GM19463 (cell line): ENCODE measurements at regions not wholly inside any gene's neighbourhood (a gene's known extent, or its start where the extent isn't known, plus 50 kb on each side); places are given as distances from the start of the nearest gene placed in this dataset.
"Not testable (repeated sequence)": the region's sequence is repeated elsewhere in the genome, so short reads cannot be mapped to it uniquely, and the experiment has no call there.

Experiments
- ATAC-seq: cut with Tn5 transposase; IDR thresholded peaks from one replicate; pipeline ENCODE4 v1.9.1; 2021; ENCODE audit warnings: mild to moderate bottlenecking, moderate library complexity; ENCODE audit not compliant: unreplicated experiment

DNA sequence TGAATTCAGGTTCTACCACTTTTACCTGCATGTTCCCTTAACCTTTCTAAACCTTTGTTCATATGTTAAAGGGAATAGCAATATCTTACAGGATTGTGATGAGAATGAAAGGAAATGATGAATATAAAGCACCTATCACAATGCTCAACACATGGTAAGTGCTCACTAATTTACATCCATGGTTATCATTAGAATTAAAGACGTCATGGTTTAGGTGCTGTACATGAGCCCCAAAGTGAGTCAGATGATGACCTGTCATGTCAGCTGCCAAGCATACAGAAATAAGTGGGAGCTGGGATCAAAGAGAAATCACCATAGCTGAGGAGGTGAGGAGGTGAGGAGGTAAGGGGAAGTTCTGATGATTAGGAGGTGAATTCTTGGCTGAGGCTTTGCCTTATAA is 135.9 kb upstream of the ATP2B1 start:
- ATAC-seq: no peak

DNA sequence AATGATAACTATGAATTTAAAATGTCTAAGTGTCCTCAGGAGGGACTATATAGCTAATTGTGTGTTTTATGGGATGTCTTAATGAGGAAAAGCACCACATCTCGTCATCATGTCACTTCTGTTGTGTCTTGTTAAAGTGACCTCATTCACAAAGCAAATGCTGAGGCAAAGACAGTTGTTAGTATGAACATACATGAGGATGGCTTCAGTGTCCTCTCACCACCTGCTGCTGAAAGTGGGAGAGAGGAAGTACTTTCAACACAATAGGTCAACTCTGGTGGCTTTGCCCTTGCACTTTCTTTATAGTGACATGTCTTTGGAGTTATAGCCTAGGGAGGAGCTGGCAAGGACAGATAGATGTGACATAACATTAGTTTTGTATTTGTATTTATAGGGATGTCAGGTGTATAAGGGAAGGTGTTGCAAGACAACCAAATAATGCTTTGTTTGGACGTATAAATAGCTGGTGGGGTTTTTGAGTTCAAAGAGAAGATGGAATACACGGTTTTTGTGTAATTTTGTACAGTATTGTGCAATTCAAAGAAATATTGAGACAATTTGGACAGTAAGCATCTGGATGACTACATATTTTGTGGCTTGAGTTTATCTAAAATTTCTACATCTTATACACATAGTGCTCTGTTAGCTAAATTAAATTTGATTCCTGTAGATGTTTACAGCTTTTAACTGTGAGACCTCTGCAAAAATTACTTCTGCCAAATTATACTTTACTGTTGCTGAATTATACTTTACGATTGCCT is 131.7 kb upstream of the ATP2B1 start:
- peak; percentile 84 for ATAC-seq

DNA sequence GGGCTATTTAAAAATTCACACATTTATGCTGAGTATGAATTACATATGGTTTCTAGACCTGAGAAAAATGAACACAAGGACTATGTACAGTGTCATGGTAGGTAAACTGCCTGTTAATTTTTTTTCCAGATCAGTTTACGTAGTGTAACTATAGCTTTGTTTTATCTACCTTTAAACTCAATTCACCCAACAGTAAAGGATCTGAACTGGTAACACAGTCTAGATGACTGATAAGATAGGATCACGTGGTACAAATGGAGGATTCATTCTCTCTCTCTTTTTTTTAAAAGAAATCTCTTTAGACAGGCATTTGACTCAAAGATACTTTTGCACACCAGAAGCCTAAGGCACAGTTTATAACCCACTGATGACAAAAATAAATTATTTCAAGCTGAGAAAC is 130.8 kb upstream of the ATP2B1 start:
- no peak for ATAC-seq

DNA sequence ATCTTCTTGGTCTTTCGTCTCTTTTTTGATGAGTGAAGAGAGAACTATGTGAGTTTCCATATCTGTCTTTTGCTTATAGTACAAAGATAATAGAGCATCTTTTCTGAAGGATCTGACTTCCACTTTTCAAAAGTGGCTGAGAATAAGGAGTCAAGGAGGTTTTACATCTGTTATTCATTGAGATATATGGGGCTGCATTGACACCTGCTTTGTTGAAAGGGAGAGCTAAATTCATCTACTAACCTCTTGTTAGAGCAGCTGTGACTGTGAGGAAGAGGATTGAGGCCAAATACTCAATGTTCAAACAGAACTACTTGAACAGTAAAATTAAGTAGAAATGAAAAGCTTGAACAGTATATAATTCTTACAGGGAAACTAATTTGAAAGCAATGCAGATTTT is 130.2 kb upstream of the ATP2B1 start:
- ATAC-seq: no peak

DNA sequence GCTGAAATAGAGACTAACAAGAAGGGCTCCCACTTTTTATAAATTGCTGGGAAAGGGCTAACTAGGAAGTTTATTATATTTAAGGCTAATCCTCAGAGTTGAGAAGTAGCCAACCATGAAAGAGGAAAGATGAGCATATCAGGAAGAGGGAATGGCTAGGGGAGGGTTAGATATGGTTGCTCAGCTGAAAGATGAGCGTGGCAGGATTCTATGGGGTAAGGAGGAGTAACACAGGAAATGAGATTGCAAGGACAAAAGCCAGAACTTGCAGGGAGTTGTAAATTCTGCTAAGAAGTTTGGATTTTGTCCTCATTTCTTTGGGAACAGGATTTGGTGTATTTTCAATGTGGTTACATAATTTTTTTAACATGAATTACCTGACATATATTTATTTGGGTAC is 127.4 kb upstream of the ATP2B1 start:
- no peak for ATAC-seq

DNA sequence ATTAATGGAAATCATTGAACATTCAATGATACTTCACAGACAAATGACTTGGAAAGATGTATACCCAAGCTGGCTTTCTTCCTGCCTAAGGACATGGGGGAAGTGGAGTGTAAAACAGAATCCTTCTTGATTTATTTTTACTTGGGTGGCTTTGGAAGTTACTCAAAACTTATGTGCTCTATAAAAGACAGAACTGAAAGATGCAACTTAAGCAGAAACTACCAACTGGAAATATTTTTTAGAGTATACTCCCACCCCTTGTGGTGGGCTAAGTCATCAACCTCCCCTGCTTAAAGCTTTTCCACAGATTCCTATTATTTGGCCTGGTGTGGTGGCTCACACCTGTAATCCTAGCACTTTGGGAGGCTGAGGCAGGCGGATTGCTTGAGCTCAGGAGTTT is 126.0 kb upstream of the ATP2B1 start:
- no peak for ATAC-seq

DNA sequence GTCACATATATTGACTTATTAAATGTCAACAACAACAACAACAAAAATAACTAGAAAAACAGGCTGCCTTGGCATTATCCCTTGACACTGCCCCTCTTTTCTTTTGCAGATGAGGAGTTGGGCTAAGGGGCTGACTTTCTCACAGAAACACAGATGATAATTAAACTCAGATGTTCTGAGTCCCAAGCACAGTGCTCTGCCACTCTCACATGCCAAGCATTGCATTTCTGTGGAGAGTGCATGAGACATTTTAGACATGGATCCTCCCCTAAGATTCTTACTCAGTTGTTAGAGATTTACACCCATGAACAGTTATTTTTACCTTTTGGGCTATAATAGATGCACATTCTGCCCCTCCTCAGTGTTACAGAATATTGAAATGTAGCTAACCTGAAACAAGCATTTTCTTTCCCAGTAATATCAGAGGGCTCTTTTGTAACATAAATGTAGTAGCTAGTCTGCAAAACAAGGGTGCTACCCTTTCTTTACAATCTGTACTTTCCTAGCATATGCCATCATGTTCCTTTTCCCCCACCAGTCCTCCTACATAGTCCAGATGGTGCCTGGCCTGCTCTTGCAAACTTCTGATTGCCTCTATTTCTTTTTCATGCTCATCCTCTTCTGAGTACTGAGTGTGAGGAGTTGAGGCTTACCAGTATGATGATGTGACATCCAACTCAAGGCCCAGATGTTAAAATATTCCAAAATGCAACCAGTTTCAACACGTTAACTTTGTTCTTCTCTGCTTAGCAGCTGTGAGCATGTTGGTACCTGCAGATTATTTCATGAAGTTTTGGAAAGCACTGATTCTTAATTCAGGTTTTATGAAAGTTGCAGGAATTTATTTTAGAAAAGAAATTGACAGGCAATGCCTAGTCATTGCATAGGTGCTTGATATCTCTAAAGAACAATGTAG is 125.0 kb upstream of the ATP2B1 start:
- ATAC-seq: no peak

DNA sequence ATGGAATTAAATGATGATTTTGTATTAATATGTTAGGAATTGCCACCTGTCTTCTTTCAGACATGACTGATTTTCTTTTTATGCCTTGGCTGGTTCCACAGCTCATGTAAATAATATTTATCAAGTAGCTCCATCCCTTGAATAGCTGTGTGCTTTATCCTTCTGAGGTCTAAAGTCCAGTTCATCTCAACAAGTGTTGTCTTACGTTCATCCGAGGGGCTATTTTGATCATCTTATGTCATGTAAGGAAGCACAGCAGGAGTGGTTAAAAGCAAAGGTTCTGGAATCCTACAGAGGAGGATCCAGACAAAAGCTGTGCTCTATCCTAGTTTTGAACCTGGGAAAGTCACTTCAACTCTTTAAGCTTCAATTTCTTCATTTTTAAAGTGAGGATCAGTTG is 123.7 kb upstream of the ATP2B1 start:
- ATAC-seq: no peak

DNA sequence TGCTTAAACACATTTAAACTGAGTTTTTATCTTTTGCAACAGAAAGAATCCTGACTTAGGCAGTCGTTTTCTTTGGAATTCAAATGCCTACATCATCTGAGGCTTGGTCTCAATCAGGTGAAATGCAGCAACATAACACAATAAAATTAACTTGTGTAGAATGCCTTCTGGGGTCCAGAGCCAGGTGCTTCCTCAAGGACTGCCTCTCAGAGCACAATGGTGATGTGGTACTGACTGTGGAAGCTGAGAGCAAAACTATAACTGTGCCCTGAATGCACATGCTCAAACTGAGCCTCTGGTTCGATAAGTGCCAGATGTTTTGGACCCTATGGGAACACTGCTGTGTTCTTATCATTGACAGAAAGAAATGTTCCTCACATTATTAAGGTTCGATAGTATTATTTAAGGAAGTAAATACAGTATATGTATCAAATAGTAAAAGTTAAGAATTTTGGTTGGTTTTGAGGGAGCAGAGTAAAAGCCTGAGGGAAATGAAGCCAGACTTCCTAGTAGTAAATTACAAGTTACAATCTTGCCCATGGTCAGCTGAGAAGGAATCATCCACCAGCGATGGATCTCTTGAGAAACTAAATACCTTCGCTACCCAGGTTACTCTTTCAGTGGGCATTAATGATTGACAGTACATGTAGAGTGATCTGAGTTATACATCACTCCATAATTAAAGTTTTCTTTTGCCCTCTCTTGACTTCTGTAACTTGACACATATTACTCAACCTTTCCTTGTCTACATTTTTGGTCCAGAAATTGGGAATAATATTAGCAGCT is 122.9 kb upstream of the ATP2B1 start:
- no peak for ATAC-seq

DNA sequence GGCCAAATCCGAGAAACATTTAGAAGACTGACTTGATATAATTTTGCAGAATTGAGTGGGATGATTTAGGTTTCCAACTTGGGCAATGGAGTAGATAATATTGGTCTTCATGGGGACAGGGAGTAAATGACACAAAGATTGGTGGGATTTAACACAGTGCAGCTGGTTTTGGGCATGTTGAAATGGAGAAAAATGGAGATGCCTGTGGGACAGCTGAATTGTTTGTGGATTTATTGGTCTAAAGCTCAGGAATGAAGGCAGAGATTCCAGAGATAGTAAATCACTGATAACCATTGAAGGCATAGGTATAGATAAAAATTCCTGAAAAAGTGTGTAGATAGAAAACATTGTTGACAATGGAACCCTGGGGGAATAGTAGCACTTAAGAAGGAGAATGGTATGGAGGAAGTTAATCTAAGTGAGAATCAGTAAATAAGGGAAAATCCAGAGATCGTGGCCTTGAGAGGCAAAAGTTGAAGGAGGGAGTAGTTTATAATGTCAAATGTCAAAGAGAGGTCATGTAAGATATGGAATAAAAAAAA is 120.9 kb upstream of the ATP2B1 start:
- no peak for ATAC-seq

DNA sequence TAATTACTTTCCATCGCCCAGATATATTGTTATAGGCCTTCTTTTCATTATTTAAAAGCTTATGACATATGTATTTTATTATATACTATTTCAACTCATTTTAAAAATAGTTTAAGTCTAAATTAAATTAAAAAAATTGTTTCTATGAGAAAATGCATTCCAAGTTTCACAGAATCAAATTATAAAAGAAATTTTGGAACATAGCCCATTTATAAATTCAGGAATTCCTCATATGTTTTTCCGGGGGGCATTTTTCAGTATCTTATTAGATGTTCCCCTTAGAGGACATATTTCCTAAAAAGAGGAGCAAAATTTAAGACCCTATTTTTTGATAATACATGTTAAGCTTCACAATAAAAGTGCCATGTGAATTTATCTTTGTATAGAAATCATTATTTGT is 119.9 kb upstream of the ATP2B1 start:
- ATAC-seq: no peak

DNA sequence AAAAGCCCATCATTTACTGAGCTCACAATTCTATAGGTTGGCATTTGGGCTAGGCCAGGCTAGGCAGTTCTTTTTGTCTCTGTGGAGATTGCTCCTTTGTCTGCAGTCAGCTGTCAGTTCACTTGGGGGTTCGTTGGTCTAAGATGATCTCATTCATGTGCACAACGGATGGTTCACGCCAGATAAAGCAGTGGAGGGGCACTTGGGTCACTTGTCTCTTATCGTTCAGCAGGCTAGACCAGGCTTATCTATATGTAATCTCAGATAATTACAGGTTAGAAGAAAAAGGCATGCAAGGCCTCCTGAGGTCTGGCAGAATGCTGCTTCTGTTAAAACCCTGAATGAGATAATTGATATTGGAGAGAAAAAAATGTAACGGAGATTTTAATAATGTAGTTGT is 119.0 kb upstream of the ATP2B1 start:
- no peak for ATAC-seq

DNA sequence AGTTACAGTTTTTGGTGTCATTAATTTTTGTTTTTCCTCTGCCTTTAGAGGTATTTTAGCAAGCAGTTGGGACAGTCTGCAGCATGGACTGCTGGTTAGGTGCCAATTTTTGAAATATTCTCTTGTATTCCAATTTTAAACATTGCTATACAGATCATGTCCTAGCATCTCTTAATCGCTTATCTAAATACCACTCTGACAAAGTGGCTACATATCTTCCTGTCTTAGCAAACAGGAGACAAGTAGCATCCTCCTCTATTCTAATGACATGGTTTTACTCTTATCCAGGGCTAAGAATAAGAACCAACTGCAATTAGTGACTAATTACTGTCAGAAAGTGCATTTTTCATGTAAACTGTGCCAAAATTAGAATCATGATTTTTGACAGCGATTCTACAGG is 117.8 kb upstream of the ATP2B1 start:
- no peak for ATAC-seq

DNA sequence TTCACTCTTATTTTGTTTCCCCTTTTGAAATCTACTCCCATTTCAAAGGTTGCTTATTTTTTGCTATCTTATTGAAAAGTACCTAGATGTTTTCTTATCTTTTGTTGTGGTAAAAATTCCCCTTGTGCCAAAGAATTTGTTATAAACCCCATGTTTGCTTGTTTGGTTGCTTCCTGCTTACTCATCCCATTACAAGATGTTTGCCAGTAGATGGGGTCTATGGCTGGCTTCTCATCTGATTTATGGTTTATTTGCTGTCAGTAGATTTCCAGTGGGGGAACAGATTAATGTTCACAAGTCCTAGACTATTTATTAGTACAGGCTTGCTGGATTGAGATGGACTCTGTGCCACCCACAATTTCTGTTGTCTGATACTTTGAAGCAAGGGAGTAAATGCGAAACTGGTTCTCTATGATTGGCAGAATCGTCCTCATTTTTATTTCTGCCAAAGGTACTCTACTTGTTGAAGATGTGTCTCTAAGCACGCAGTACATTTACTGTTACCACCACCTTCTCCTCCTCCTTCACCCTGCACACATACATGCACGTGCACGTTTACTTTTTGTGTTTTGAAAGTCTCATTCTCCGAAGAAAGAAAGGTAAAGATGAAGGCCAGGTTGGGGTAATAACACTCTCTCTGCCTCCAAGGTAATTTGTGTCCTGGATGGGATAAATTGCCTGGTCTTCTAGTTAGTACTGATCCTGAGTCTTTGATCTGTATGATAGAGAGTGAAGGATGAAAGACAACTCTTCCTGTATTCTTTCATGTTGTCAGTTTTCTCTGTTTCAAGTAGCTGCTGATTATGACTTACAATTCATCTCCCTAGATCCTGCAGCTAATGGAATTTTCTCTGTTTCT is 117.2 kb upstream of the ATP2B1 start:
- no peak for ATAC-seq

DNA sequence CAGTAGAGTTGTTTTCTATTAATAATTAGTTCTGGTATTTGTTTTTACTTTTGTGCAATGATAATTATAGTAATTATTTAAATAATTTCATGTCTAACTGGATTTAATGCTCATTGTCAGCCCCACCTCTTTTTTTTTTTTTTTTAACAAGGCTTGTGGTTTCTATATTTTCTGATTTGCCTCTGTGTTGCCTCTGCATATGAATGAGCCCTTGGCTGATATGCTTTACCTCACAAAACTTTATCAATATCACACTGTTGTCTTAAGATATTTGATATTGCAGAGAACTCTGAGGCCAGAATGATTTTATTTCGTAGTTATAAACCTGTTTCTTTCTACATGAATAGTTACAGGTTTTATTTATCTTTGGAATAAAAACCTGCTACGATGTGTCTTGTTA is 116.2 kb upstream of the ATP2B1 start:
- no peak for ATAC-seq

DNA sequence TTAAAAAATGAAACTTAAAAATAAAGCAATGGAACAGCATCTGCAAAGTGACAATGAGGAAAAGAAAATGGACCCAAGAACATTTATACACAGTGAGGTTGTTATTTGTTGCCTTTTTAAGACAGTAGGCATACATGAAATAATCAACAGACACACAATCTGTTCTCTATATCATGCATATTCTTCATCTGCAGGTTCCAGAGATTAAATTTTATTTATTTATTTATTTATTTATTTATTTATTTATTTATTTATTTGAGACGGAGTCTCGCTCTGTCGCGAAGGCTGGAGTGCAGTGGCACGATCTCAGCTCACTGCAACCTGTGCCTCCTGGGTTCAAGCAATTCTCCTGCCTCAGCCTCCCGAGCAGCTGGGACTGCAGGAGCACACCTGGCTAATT is 114.4 kb upstream of the ATP2B1 start:
- not testable (repeated sequence) for ATAC-seq

DNA sequence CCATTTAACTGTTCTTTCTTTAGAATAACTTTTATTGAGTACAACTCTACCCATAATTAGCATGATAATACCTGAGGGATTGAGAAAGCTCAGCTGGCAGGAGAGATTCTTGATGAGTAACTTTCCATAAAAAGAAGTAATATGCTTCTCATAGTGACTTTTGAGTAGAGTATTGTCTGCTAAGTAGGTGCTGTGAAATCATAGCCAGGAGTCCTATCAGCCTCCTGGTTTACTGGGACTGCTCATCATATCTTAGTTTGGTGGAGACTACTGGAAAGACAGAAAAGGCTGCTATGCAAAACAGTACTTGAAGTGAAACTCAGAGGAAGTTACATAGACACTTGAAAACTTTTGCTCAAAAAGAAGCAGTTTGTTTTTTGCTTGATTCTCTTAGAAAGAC is 113.3 kb upstream of the ATP2B1 start:
- peak; percentile 68 for ATAC-seq

DNA sequence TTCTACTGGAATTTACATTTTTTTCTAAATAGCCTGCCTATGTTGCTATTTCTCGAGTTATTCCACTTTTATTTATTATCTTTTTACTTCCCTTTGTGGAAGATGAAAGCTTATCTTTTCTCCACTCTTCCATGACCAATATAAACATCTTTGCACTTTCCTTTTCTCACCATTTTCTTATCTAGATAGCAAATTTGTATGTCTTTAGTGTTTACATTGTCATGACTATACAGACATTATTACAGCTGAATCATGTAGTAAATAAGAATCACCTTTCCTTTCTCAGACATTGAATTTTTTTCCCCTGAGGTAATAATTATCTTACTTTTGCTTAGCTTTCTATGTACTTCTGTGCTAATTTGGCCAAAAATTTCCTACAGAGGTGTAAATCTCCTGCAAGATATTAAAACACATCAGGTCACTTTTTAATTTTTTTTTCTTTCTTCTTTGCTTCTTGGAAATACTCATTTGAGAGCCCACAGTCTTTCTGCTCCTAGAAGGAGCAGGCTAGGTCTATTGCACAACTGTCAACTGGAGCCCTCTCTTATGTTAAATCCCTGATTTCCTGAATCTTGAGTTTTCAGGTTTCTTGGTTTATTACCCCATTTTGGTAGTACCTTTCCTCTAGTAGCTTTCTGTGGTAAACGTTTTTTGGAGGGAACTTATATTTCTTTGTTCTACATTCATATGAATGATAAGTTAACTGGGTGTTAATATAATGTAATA is 109.0 kb upstream of the ATP2B1 start:
- no peak for ATAC-seq

DNA sequence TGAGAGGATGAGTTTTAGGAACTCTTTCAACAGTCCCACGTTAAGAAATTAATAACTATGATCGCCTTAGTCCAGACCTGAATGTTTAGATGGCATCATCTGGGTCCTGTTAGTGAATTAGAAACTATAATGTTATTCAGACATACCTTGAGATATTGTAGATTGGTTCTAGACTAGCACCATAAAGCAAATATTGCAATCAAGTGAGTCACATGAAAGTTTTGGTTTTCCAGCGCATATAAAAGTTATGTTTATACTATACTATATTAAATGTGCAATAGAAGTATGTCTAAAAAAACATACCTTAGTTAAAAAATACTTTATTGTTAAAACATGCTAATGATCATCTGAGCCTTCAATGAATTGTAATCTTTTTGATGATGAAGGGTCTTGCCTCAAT is 106.6 kb upstream of the ATP2B1 start:
- ATAC-seq: no peak

DNA sequence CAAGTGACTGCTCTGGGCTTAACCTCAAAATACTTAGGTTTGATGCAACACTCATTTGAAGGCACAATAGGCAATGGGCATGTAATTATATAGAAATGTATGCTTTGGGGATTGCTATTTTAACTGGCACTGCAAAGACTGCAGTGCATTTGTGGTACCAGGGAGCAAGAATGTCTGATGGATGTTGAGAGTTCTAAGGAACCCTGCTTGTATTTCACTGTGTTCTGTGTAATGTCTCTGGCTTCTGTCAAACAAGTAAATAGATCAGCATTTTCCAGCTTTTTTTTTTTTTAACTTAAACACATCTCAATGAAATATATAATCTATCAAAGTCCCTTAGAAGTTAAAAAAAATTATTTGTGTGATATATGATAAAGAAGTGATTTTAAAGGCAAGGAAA is 94.8 kb upstream of the ATP2B1 start:
- no peak for ATAC-seq
